ENCODE measurements at regions not wholly inside any gene's neighbourhood (a gene's known extent, or its start where the extent isn't known, plus 50 kb on each side); places are given as distances from the start of the nearest gene placed in this dataset.

GRCh38 chr7:46387646-46388045 is 466.6 kb upstream of the IGFBP3 start:
- TF ChIP-seq CTCF (IDR thresholded peaks at IDR 0.05) (no peak), POLR2A (IDR thresholded peaks at IDR 0.05) (no peak)

Data from adrenal gland (tissue), 5 donors.